ENCODE measurements at regions not wholly inside any gene's neighbourhood (a gene's known extent, or its start where the extent isn't known, plus 50 kb on each side); places are given as distances from the start of the nearest gene placed in this dataset.

GRCh38 chr2:125850541-125850940, 805.4 kb upstream of the GYPC start:
- ATAC-seq (ENCODE audit: low read depth) = no peak
- intact Hi-C loops (cut with micrococcal nuclease) = no loop called here
- Histone ChIP-seq H3K4me1 (ENCODE audit: control insufficient read depth in 2 of 2, insufficient read depth in 2 of 2, low read length in 2 of 2) (no peaks in the 10 kb centered on the region), H3K4me2 (replicated peaks; ENCODE audit: low read depth, low read length, poor library complexity, severe bottlenecking) (no peak overlapping the region), H4K20me1 (ENCODE audit: control insufficient read depth, insufficient read depth, low read length, poor library complexity, severe bottlenecking) (no peaks in the 10 kb centered on the region), H3K9ac (ENCODE audit: low read length) (no peak overlapping the region), H3K27me3 (replicated peaks in 1 of 4; ENCODE audit: control extremely low read depth in 1 of 4, control insufficient read depth in 3 of 4, insufficient read depth in 4 of 4, low read length in 3 of 4) (no peaks in the 10 kb centered on the region), H3K27ac (ENCODE audit: low read length in 2 of 2) (no peak overlapping the region), H2AFZ (ENCODE audit: insufficient read depth, low read depth, low read length, poor library complexity, severe bottlenecking) (no peak overlapping the region), H3K4me3 (ENCODE audit: control extremely low read depth in 1 of 5, extremely low read depth in 1 of 5, insufficient read depth in 1 of 5, low read depth in 2 of 5, low read length in 4 of 5) (no peak overlapping the region), H3K36me3 (replicated peaks in 1 of 2; ENCODE audit: control extremely low read depth in 1 of 2, control insufficient read depth in 1 of 2, extremely low read depth in 1 of 2, insufficient read depth in 2 of 2, low read length in 1 of 2) (no peaks in the 10 kb centered on the region), H3K79me2 (ENCODE audit: control insufficient read depth, insufficient read depth, low read length) (no peaks in the 10 kb centered on the region), H3K9me3 (ENCODE audit: control extremely low read depth in 1 of 3, control insufficient read depth in 2 of 3, insufficient read depth in 1 of 3, low read length in 2 of 3) (no peaks in the 10 kb centered on the region)
- no peaks in the 10 kb centered on the region for H3K27me3 Mint-ChIP-seq
- DNase-seq = no peak
- no peaks in the 10 kb centered on the region for H3K4me1 Mint-ChIP-seq
- H3K9me3 Mint-ChIP-seq (ENCODE audit: insufficient read depth) = no peaks in the 10 kb centered on the region
- ChIA-PET CTCF (no interaction called here), POLR2A (no interaction called here)
- no peak overlapping the region for H3K4me3 Mint-ChIP-seq
- no peak overlapping the region for H3K27ac Mint-ChIP-seq
- TF ChIP-seq CTCF (IDR thresholded peaks at IDR 0.05) (no peak), EZH2 (IDR thresholded peaks at IDR 0.05; ENCODE audit: borderline replicate concordance, insufficient read depth, low read depth, low read length, poor library complexity, severe bottlenecking) (no peak)

GRCh38 chr2:125852364-125852763, 803.6 kb upstream of the GYPC start:
- Histone ChIP-seq H3K27me3 (replicated peaks in 1 of 4; ENCODE audit: control extremely low read depth in 1 of 4, control insufficient read depth in 3 of 4, insufficient read depth in 4 of 4, low read length in 3 of 4) (no peaks in the 10 kb centered on the region), H3K4me1 (ENCODE audit: control insufficient read depth in 2 of 2, insufficient read depth in 2 of 2, low read length in 2 of 2) (no peaks in the 10 kb centered on the region), H3K36me3 (replicated peaks in 1 of 2; ENCODE audit: control extremely low read depth in 1 of 2, control insufficient read depth in 1 of 2, extremely low read depth in 1 of 2, insufficient read depth in 2 of 2, low read length in 1 of 2) (no peaks in the 10 kb centered on the region), H3K79me2 (ENCODE audit: control insufficient read depth, insufficient read depth, low read length) (no peaks in the 10 kb centered on the region), H3K4me2 (replicated peaks; ENCODE audit: low read depth, low read length, poor library complexity, severe bottlenecking) (no peak overlapping the region), H3K9ac (ENCODE audit: low read length) (no peak overlapping the region), H2AFZ (ENCODE audit: insufficient read depth, low read depth, low read length, poor library complexity, severe bottlenecking) (no peak overlapping the region), H4K20me1 (ENCODE audit: control insufficient read depth, insufficient read depth, low read length, poor library complexity, severe bottlenecking) (no peaks in the 10 kb centered on the region), H3K4me3 (ENCODE audit: control extremely low read depth in 1 of 5, extremely low read depth in 1 of 5, insufficient read depth in 1 of 5, low read depth in 2 of 5, low read length in 4 of 5) (no peak overlapping the region), H3K9me3 (ENCODE audit: control extremely low read depth in 1 of 3, control insufficient read depth in 2 of 3, insufficient read depth in 1 of 3, low read length in 2 of 3) (no peaks in the 10 kb centered on the region), H3K27ac (ENCODE audit: low read length in 2 of 2) (no peak overlapping the region)
- H3K9me3 Mint-ChIP-seq (ENCODE audit: insufficient read depth) = peaks cover 3% of the 10 kb centered on the region
- H3K27me3 Mint-ChIP-seq = no peaks in the 10 kb centered on the region
- ATAC-seq (ENCODE audit: low read depth) (no peak), DNase-seq (no peak)
- H3K4me1 Mint-ChIP-seq = no peaks in the 10 kb centered on the region
- no peak overlapping the region for H3K27ac Mint-ChIP-seq
- H3K4me3 Mint-ChIP-seq = no peak overlapping the region
- ChIA-PET POLR2A (no interaction called here), CTCF (no interaction called here)
- TF ChIP-seq EZH2 (IDR thresholded peaks at IDR 0.05; ENCODE audit: borderline replicate concordance, insufficient read depth, low read depth, low read length, poor library complexity, severe bottlenecking) = no peak
- no peak for TF ChIP-seq CTCF (IDR thresholded peaks at IDR 0.05)
- intact Hi-C loops (cut with micrococcal nuclease) = no loop called here
- WGBS (ENCODE audit: insufficient coverage) = no CpG with 5 or more reads among the region's 1 CpG
